ENCODE measurements at regions not wholly inside any gene's neighbourhood (a gene's known extent, or its start where the extent isn't known, plus 50 kb on each side); places are given as distances from the start of the nearest gene placed in this dataset.

- TF ChIP-seq CEBPB (IDR thresholded peaks at IDR 0.05): no peak
- TF ChIP-seq FOXM1 (IDR thresholded peaks at IDR 0.05; ENCODE audit: borderline replicate concordance, low read depth): no peak
Measured at GRCh38 chr2:13193075-13193474, 476.3 kb downstream of the TRIB2 start.

All from Ishikawa (cell line).